ENCODE measurements at regions not wholly inside any gene's neighbourhood (a gene's known extent, or its start where the extent isn't known, plus 50 kb on each side); places are given as distances from the start of the nearest gene placed in this dataset.
"Not testable (repeated sequence)": the region's sequence is repeated elsewhere in the genome, so short reads cannot be mapped to it uniquely, and the experiment has no call there.

- intact Hi-C loops (cut with micrococcal nuclease), result no loop called here
Measured at GRCh38 chr4:77360451-77360850, 203.4 kb downstream of the CCNG2 start.

- intact Hi-C loops (cut with micrococcal nuclease), result not testable (repeated sequence)
Measured at GRCh38 chr4:77366876-77367275, 209.9 kb downstream of the CCNG2 start.

- intact Hi-C loops (cut with micrococcal nuclease), result no loop called here
Measured at GRCh38 chr4:77367638-77368037, 210.6 kb downstream of the CCNG2 start.

GRCh38 chr4:77372375-77372774 lies 215.4 kb downstream of the CCNG2 start:
- intact Hi-C loops (cut with micrococcal nuclease), result no loop called here

- intact Hi-C loops (cut with micrococcal nuclease), result no loop called here
Measured at GRCh38 chr4:77375866-77376607, 219.0 kb downstream of the CCNG2 start.

GRCh38 chr4:77376788-77377460 lies 219.9 kb downstream of the CCNG2 start:
- intact Hi-C loops (cut with micrococcal nuclease), result no loop called here

GRCh38 chr4:77384094-77384493 lies 221.5 kb upstream of the CXCL13 start:
- intact Hi-C loops (cut with micrococcal nuclease), result no loop called here

- intact Hi-C loops (cut with micrococcal nuclease), result loop anchor here (1.0 kb wide), 3 partner anchors 48 to 233 kb away; no protein-coding TSS in a partner anchor
Measured at GRCh38 chr4:77385124-77385969, 220.3 kb upstream of the CXCL13 start.

GRCh38 chr4:77393996-77394395 lies 211.6 kb upstream of the CXCL13 start:
- intact Hi-C loops (cut with micrococcal nuclease), result no loop called here

- intact Hi-C loops (cut with micrococcal nuclease), result no loop called here
Measured at GRCh38 chr4:77395481-77395880, 210.1 kb upstream of the CXCL13 start.

- intact Hi-C loops (cut with micrococcal nuclease), result no loop called here
Measured at GRCh38 chr4:77398256-77398655, 207.4 kb upstream of the CXCL13 start.

- intact Hi-C loops (cut with micrococcal nuclease), result no loop called here
Measured at GRCh38 chr4:77399831-77400230, 205.8 kb upstream of the CXCL13 start.

- intact Hi-C loops (cut with micrococcal nuclease), result no loop called here
Measured at GRCh38 chr4:77413766-77414165, 191.9 kb upstream of the CXCL13 start.

GRCh38 chr4:77415689-77416088 lies 189.9 kb upstream of the CXCL13 start:
- intact Hi-C loops (cut with micrococcal nuclease), result no loop called here

GRCh38 chr4:77418333-77418732 lies 187.3 kb upstream of the CXCL13 start:
- intact Hi-C loops (cut with micrococcal nuclease), result no loop called here

GRCh38 chr4:77430847-77431246 lies 174.8 kb upstream of the CXCL13 start:
- intact Hi-C loops (cut with micrococcal nuclease), result no loop called here

- intact Hi-C loops (cut with micrococcal nuclease), result no loop called here
Measured at GRCh38 chr4:77431546-77431945, 174.1 kb upstream of the CXCL13 start.

GRCh38 chr4:77432717-77433417 lies 172.8 kb upstream of the CXCL13 start:
- intact Hi-C loops (cut with micrococcal nuclease), result loop anchor here (1.0 kb wide), 2 partner anchors 48 to 168 kb away; no protein-coding TSS in a partner anchor

- intact Hi-C loops (cut with micrococcal nuclease), result loop anchor here (1.0 kb wide), 2 partner anchors 48 to 168 kb away; no protein-coding TSS in a partner anchor
Measured at GRCh38 chr4:77433418-77433733, 172.2 kb upstream of the CXCL13 start.

- intact Hi-C loops (cut with micrococcal nuclease), result no loop called here
Measured at GRCh38 chr4:77434299-77435092, 171.1 kb upstream of the CXCL13 start.

GRCh38 chr4:77437079-77437478 lies 168.5 kb upstream of the CXCL13 start:
- intact Hi-C loops (cut with micrococcal nuclease), result no loop called here
